CD4-positive, alpha-beta T cell (primary cell): ENCODE measurements at regions not wholly inside any gene's neighbourhood (a gene's known extent, or its start where the extent isn't known, plus 50 kb on each side); places are given as distances from the start of the nearest gene placed in this dataset.

Source experiments
- ATAC-seq: fragments of 200-7000 bp; cut with Tn5 transposase; one replicate; pipeline ENCODE4 v1.10.0; 2022; ENCODE audit warnings: mild to moderate bottlenecking; ENCODE audit not compliant: poor library complexity
- CTCF ChIA-PET: fragments of 350-600 bp; sonication (Branson Sonifier 250); formaldehyde crosslinking; loops from one replicate; lab custom pipeline; 2021; ENCODE audit warnings: antibody characterized with exemption, inconsistent platforms; lab: Charles Lee
- POLR2A ChIA-PET: fragments of 350-600 bp; sonication (Branson Sonifier 250); formaldehyde crosslinking; loops from one replicate; lab custom pipeline; 2021; ENCODE audit warnings: antibody characterized with exemption, inconsistent platforms; lab: Charles Lee
- DNase-seq, 14 experiments: peaks; one replicate each; pipeline ENCODE4 v3.0.0-alpha.2; 2013 to 2020; ENCODE audit warnings: mixed read lengths in 2 of 14
- H3K27ac ChIP-seq, 2 donors: one replicate each; pipeline versions ENCODE4 v1.5.1 to v1.7.0; 2013; ENCODE audit warnings: low read length in 2 of 2, low read depth in 1 of 2, mild to moderate bottlenecking in 1 of 2
- H3K27me3 ChIP-seq, 2 experiments: 1 replicate in 1 of 2; 2 replicates in 1 of 2; pipeline versions ENCODE4 v1.6.1 to v1.7.0; 2013; ENCODE audit warnings: low read length in 2 of 2, control low read depth in 1 of 2, mild to moderate bottlenecking in 1 of 2, moderate library complexity in 1 of 2; ENCODE audit not compliant: insufficient read depth in 2 of 2, control insufficient read depth in 1 of 2
- H3K36me3 ChIP-seq: one replicate; pipeline ENCODE4 v1.6.1; 2013; ENCODE audit warnings: low read length, control low read depth; ENCODE audit not compliant: insufficient read depth
- H3K4me1 ChIP-seq: one replicate; pipeline ENCODE4 v1.6.1; 2013; ENCODE audit warnings: low read length, control low read depth; ENCODE audit not compliant: insufficient read depth
- H3K4me3 ChIP-seq: one replicate; pipeline ENCODE4 v1.5.1; 2013; ENCODE audit warnings: mild to moderate bottlenecking, low read length, moderate library complexity
- H3K9me3 ChIP-seq, 2 experiments: 1 replicate in 1 of 2; 2 replicates in 1 of 2; pipeline versions ENCODE4 v1.6.1 to v1.7.0; 2013; ENCODE audit warnings: low read length in 2 of 2, mild to moderate bottlenecking in 2 of 2, control low read depth in 1 of 2, moderate library complexity in 1 of 2; ENCODE audit not compliant: control insufficient read depth in 1 of 2, insufficient read depth in 1 of 2
- H3K27ac Mint-ChIP-seq: one replicate; pipeline ENCODE4 v1.8.0; 2020; ENCODE audit warnings: mixed read lengths
- H3K27me3 Mint-ChIP-seq: one replicate; pipeline ENCODE4 v1.8.0; 2021; ENCODE audit warnings: mixed read lengths
- H3K36me3 Mint-ChIP-seq: one replicate; pipeline ENCODE4 v1.8.0; 2021; ENCODE audit warnings: low read depth, mixed read lengths
- H3K4me1 Mint-ChIP-seq: one replicate; pipeline ENCODE4 v1.8.0; 2021; ENCODE audit warnings: low read depth, mixed read lengths
- H3K4me3 Mint-ChIP-seq: one replicate; pipeline ENCODE4 v1.8.0; 2020; ENCODE audit warnings: mild to moderate bottlenecking, mixed read lengths
- H3K9me3 Mint-ChIP-seq: one replicate; pipeline ENCODE4 v1.8.0; 2020; ENCODE audit warnings: mixed read lengths
- CTCF ChIP-seq: fragments of 200-600 bp; IDR thresholded peaks from one replicate; pipeline ENCODE4 v1.8.0; 2022; ENCODE audit warnings: antibody characterized with exemption, mild to moderate bottlenecking
- intact Hi-C, 2 experiments: fragments of 100-400 bp; cut with DNase I in 1 of 2; cut with micrococcal nuclease in 1 of 2; formaldehyde crosslinking; loops; one replicate each; pipeline versions ENCODE4 v1.15.1 to v1.9.0; 2023 to 2025; cut with DNase I, micrococcal nuclease

GRCh38 chr18:56115071-56116015, 523.0 kb downstream of the TXNL1 start:
- intact Hi-C loops = no loop called here

GRCh38 chr18:56112984-56113383, 525.0 kb upstream of the TCF4 start:
- Mint-ChIP-seq H3K27me3 (no peaks in the 10 kb centered on the region), H3K36me3 (no peaks in the 10 kb centered on the region), H3K27ac (no peak overlapping the region), H3K4me1 (no peaks in the 10 kb centered on the region), H3K4me3 (no peak overlapping the region), H3K9me3 (peaks cover 2% of the 10 kb centered on the region)
- Histone ChIP-seq H3K27ac (no peak overlapping the region), H3K4me1 (no peaks in the 10 kb centered on the region), H3K27me3 (no peaks in the 10 kb centered on the region), H3K36me3 (no peaks in the 10 kb centered on the region), H3K9me3 (peaks cover 0 to 3% of the 10 kb centered on the region in 2 experiments), H3K4me3 (no peak overlapping the region)
- intact Hi-C loops = no loop called here
- ChIA-PET POLR2A (no interaction called here), CTCF (no interaction called here)
- no peak for TF ChIP-seq CTCF
- no peak for ATAC-seq
- DNase-seq = no peak

More at GRCh38 chr18:56115071-56116015, 523.0 kb downstream of the TXNL1 start:
- Mint-ChIP-seq H3K27ac (no peak overlapping the region), H3K27me3 (no peaks in the 10 kb centered on the region), H3K36me3 (no peaks in the 10 kb centered on the region), H3K4me3 (no peak overlapping the region), H3K4me1 (no peaks in the 10 kb centered on the region), H3K9me3 (no peaks in the 10 kb centered on the region)
- Histone ChIP-seq H3K36me3 (no peaks in the 10 kb centered on the region), H3K9me3 (peaks cover 0 to 3% of the 10 kb centered on the region in 2 experiments), H3K27ac (no peak overlapping the region), H3K27me3 (no peaks in the 10 kb centered on the region), H3K4me1 (no peaks in the 10 kb centered on the region), H3K4me3 (no peak overlapping the region)
- ChIA-PET POLR2A (no interaction called here), CTCF (no interaction called here)
- TF ChIP-seq CTCF = no peak
- ATAC-seq (no peak), DNase-seq (no peak)

GRCh38 chr18:56112013-56112749, 524.2 kb upstream of the TCF4 start:
- H3K27ac Mint-ChIP-seq = no peak overlapping the region

More at GRCh38 chr18:56112013-56112749, 524.2 kb upstream of the TCF4 start:
- no peaks in the 10 kb centered on the region for H3K36me3 ChIP-seq
- CTCF ChIA-PET = no interaction called here
- Mint-ChIP-seq H3K9me3 (peaks cover 2% of the 10 kb centered on the region), H3K4me3 (no peak overlapping the region), H3K27me3 (no peaks in the 10 kb centered on the region), H3K4me1 (no peaks in the 10 kb centered on the region), H3K36me3 (no peaks in the 10 kb centered on the region)
- H3K4me1 ChIP-seq = no peaks in the 10 kb centered on the region
- peaks cover 0 to 1% of the 10 kb centered on the region in 2 experiments for H3K9me3 ChIP-seq
- no peak for TF ChIP-seq CTCF
- intact Hi-C loops = no loop called here
- DNase-seq (no peak), ATAC-seq (no peak)
- no peaks in the 10 kb centered on the region for H3K27me3 ChIP-seq
- POLR2A ChIA-PET = no interaction called here
- H3K27ac ChIP-seq = no peak overlapping the region
- H3K4me3 ChIP-seq = no peak overlapping the region
